ENCODE measurements at regions not wholly inside any gene's neighbourhood (a gene's known extent, or its start where the extent isn't known, plus 50 kb on each side); places are given as distances from the start of the nearest gene placed in this dataset.

- Histone ChIP-seq H3K27ac (ENCODE audit: extremely low read depth, low read depth, low read length) (no peak overlapping the region), H3K27me3 (ENCODE audit: control insufficient read depth in 2 of 2, insufficient read depth in 2 of 2, low read length in 2 of 2) (no peaks in the 10 kb centered on the region), H3K9me3 (replicated peaks; ENCODE audit: control insufficient read depth, insufficient read depth, low read depth, low read length) (no peaks in the 10 kb centered on the region), H3K4me3 (no peak overlapping the region), H3K9me1 (ENCODE audit: control insufficient read depth, insufficient read depth, low read length) (no peaks in the 10 kb centered on the region), H3K36me3 (ENCODE audit: control insufficient read depth, insufficient read depth, low read length) (no peaks in the 10 kb centered on the region), H3K9ac (ENCODE audit: insufficient read depth in 1 of 2, low read depth in 2 of 2, low read length in 2 of 2) (no peak overlapping the region), H2AFZ (ENCODE audit: low read depth, low read length) (no peak overlapping the region), H3K79me2 (ENCODE audit: control insufficient read depth, insufficient read depth, low read length) (no peaks in the 10 kb centered on the region), H3K4me1 (replicated peaks in 1 of 2; ENCODE audit: control insufficient read depth in 2 of 2, insufficient read depth in 2 of 2, low read length in 2 of 2) (no peaks in the 10 kb centered on the region), H3K4me2 (ENCODE audit: insufficient read depth, low read length) (no peak overlapping the region), H4K20me1 (replicated peaks; ENCODE audit: control insufficient read depth, insufficient read depth, low read length) (no peaks in the 10 kb centered on the region)
- 0% methylated on average over 2 of the region's 2 CpGs for WGBS (ENCODE audit: insufficient coverage, low coverage, missing lambda C conversion rate)
- intact Hi-C loops (cut with micrococcal nuclease) (no loop called here), in situ Hi-C loops (cut with MboI) (no loop called here)
- CTCF ChIA-PET (ENCODE audit: low intra/inter-chr PET ratio) = no interaction called here
- TF ChIP-seq UBTF (IDR thresholded peaks at IDR 0.05; ENCODE audit: borderline replicate concordance in 1 of 2, low read depth in 2 of 2, low read length in 2 of 2) = no peak
- no peak for TF ChIP-seq RFX1 (IDR thresholded peaks at IDR 0.05)
- no peak for TF ChIP-seq HNRNPH1 (optimal IDR thresholded peaks at IDR 0.05; ENCODE audit: low read depth, low read length)
- TF ChIP-seq TSC22D4 (tag; IDR thresholded peaks at IDR 0.05) = no peak
- TF ChIP-seq ZFPM2 (CRISPR knock-in tag; IDR thresholded peaks at IDR 0.05) = no peak
- TF ChIP-seq ERF (CRISPR knock-in tag; IDR thresholded peaks at IDR 0.05) = no peak
- TF ChIP-seq ZBTB5 (IDR thresholded peaks at IDR 0.05) = no peak
- no peak for TF ChIP-seq BRF1 (IDR thresholded peaks at IDR 0.05; ENCODE audit: borderline replicate concordance, extremely low read depth, insufficient read length)
- POLR2A ChIA-PET = no interaction called here
- DNase-seq (ENCODE audit: extremely low read depth in 1 of 4, low spot score in 3 of 4) (no peak), FAIRE-seq (no peak), ATAC-seq (no peak)
- BruUV-seq (replicated peaks) = no TSS peak
Measured at GRCh38 chr3:162489853-162490252, 993.2 kb downstream of the OTOL1 start.
